CD4-positive, alpha-beta T cell (primary cell): ENCODE measurements at regions not wholly inside any gene's neighbourhood (a gene's known extent, or its start where the extent isn't known, plus 50 kb on each side); places are given as distances from the start of the nearest gene placed in this dataset.

ENCODE experiments used
- ATAC-seq: fragments of 200-7000 bp; cut with Tn5 transposase; one replicate; pipeline ENCODE4 v1.10.0; 2022; ENCODE audit warnings: mild to moderate bottlenecking; ENCODE audit not compliant: poor library complexity
- CTCF ChIA-PET: fragments of 350-600 bp; sonication (Branson Sonifier 250); formaldehyde crosslinking; loops from one replicate; lab custom pipeline; 2021; ENCODE audit warnings: antibody characterized with exemption, inconsistent platforms; lab: Charles Lee
- POLR2A ChIA-PET: fragments of 350-600 bp; sonication (Branson Sonifier 250); formaldehyde crosslinking; loops from one replicate; lab custom pipeline; 2021; ENCODE audit warnings: antibody characterized with exemption, inconsistent platforms; lab: Charles Lee
- DNase-seq, 14 experiments: peaks; one replicate each; pipeline ENCODE4 v3.0.0-alpha.2; 2013 to 2020; ENCODE audit warnings: mixed read lengths in 2 of 14
- H3K27ac ChIP-seq, 2 donors: one replicate each; pipeline versions ENCODE4 v1.5.1 to v1.7.0; 2013; ENCODE audit warnings: low read length in 2 of 2, low read depth in 1 of 2, mild to moderate bottlenecking in 1 of 2
- H3K27me3 ChIP-seq, 2 experiments: 1 replicate in 1 of 2; 2 replicates in 1 of 2; pipeline versions ENCODE4 v1.6.1 to v1.7.0; 2013; ENCODE audit warnings: low read length in 2 of 2, control low read depth in 1 of 2, mild to moderate bottlenecking in 1 of 2, moderate library complexity in 1 of 2; ENCODE audit not compliant: insufficient read depth in 2 of 2, control insufficient read depth in 1 of 2
- H3K36me3 ChIP-seq: one replicate; pipeline ENCODE4 v1.6.1; 2013; ENCODE audit warnings: low read length, control low read depth; ENCODE audit not compliant: insufficient read depth
- H3K4me1 ChIP-seq: one replicate; pipeline ENCODE4 v1.6.1; 2013; ENCODE audit warnings: low read length, control low read depth; ENCODE audit not compliant: insufficient read depth
- H3K4me3 ChIP-seq: one replicate; pipeline ENCODE4 v1.5.1; 2013; ENCODE audit warnings: mild to moderate bottlenecking, low read length, moderate library complexity
- H3K9me3 ChIP-seq, 2 experiments: 1 replicate in 1 of 2; 2 replicates in 1 of 2; pipeline versions ENCODE4 v1.6.1 to v1.7.0; 2013; ENCODE audit warnings: low read length in 2 of 2, mild to moderate bottlenecking in 2 of 2, control low read depth in 1 of 2, moderate library complexity in 1 of 2; ENCODE audit not compliant: control insufficient read depth in 1 of 2, insufficient read depth in 1 of 2
- H3K27ac Mint-ChIP-seq: one replicate; pipeline ENCODE4 v1.8.0; 2020; ENCODE audit warnings: mixed read lengths
- H3K27me3 Mint-ChIP-seq: one replicate; pipeline ENCODE4 v1.8.0; 2021; ENCODE audit warnings: mixed read lengths
- H3K36me3 Mint-ChIP-seq: one replicate; pipeline ENCODE4 v1.8.0; 2021; ENCODE audit warnings: low read depth, mixed read lengths
- H3K4me1 Mint-ChIP-seq: one replicate; pipeline ENCODE4 v1.8.0; 2021; ENCODE audit warnings: low read depth, mixed read lengths
- H3K4me3 Mint-ChIP-seq: one replicate; pipeline ENCODE4 v1.8.0; 2020; ENCODE audit warnings: mild to moderate bottlenecking, mixed read lengths
- H3K9me3 Mint-ChIP-seq: one replicate; pipeline ENCODE4 v1.8.0; 2020; ENCODE audit warnings: mixed read lengths
- intact Hi-C, 2 experiments: fragments of 100-400 bp; cut with DNase I in 1 of 2; cut with micrococcal nuclease in 1 of 2; formaldehyde crosslinking; loops; one replicate each; pipeline versions ENCODE4 v1.15.1 to v1.9.0; 2023 to 2025; cut with DNase I, micrococcal nuclease
- TF ChIP-seq, protein P1 (sequence below): fragments of 200-600 bp; IDR thresholded peaks from one replicate; pipeline ENCODE4 v1.8.0; 2022; ENCODE audit warnings: antibody characterized with exemption, mild to moderate bottlenecking

GRCh38 chr2:12347066-12347493 is 369.7 kb upstream of the TRIB2 start:
- ATAC-seq, result no peak
- CTCF ChIA-PET, result no interaction called here
- H3K4me1 Mint-ChIP-seq, result no peaks in the 10 kb centered on the region
- no peak for DNase-seq
- Histone ChIP-seq H3K9me3 (no peaks in the 10 kb centered on the region), H3K4me1 (no peaks in the 10 kb centered on the region), H3K36me3 (no peaks in the 10 kb centered on the region), H3K27ac (no peak overlapping the region), H3K27me3 (no peaks in the 10 kb centered on the region), H3K4me3 (no peak overlapping the region)
- no peaks in the 10 kb centered on the region for H3K27me3 Mint-ChIP-seq
- H3K36me3 Mint-ChIP-seq, result no peaks in the 10 kb centered on the region
- H3K27ac Mint-ChIP-seq, result no peak overlapping the region
- intact Hi-C loops, result no loop called here
- H3K9me3 Mint-ChIP-seq, result no peaks in the 10 kb centered on the region
- no peak overlapping the region for H3K4me3 Mint-ChIP-seq
- POLR2A ChIA-PET, result no interaction called here
- TF ChIP-seq, protein P1, sequence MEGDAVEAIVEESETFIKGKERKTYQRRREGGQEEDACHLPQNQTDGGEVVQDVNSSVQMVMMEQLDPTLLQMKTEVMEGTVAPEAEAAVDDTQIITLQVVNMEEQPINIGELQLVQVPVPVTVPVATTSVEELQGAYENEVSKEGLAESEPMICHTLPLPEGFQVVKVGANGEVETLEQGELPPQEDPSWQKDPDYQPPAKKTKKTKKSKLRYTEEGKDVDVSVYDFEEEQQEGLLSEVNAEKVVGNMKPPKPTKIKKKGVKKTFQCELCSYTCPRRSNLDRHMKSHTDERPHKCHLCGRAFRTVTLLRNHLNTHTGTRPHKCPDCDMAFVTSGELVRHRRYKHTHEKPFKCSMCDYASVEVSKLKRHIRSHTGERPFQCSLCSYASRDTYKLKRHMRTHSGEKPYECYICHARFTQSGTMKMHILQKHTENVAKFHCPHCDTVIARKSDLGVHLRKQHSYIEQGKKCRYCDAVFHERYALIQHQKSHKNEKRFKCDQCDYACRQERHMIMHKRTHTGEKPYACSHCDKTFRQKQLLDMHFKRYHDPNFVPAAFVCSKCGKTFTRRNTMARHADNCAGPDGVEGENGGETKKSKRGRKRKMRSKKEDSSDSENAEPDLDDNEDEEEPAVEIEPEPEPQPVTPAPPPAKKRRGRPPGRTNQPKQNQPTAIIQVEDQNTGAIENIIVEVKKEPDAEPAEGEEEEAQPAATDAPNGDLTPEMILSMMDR, result no peak

GRCh38 chr2:12348216-12348615 is 368.5 kb upstream of the TRIB2 start:
- TF ChIP-seq, protein P1, result no peak
- Histone ChIP-seq H3K27me3 (no peaks in the 10 kb centered on the region), H3K9me3 (no peaks in the 10 kb centered on the region), H3K36me3 (no peaks in the 10 kb centered on the region), H3K4me1 (no peaks in the 10 kb centered on the region), H3K27ac (no peak overlapping the region), H3K4me3 (no peak overlapping the region)
- Mint-ChIP-seq H3K27me3 (no peaks in the 10 kb centered on the region), H3K9me3 (no peaks in the 10 kb centered on the region), H3K4me3 (no peak overlapping the region), H3K36me3 (no peaks in the 10 kb centered on the region), H3K27ac (no peak overlapping the region), H3K4me1 (no peaks in the 10 kb centered on the region)
- no peak for ATAC-seq
- ChIA-PET CTCF (no interaction called here), POLR2A (no interaction called here)
- intact Hi-C loops, result no loop called here
- no peak for DNase-seq

- Mint-ChIP-seq H3K36me3 (no peaks in the 10 kb centered on the region), H3K27me3 (no peaks in the 10 kb centered on the region), H3K9me3 (no peaks in the 10 kb centered on the region), H3K27ac (no peak overlapping the region), H3K4me3 (no peak overlapping the region), H3K4me1 (no peaks in the 10 kb centered on the region)
- Histone ChIP-seq H3K27me3 (no peaks in the 10 kb centered on the region), H3K27ac (no peak overlapping the region), H3K4me3 (no peak overlapping the region), H3K36me3 (no peaks in the 10 kb centered on the region), H3K9me3 (no peaks in the 10 kb centered on the region), H3K4me1 (no peaks in the 10 kb centered on the region)
- ATAC-seq (no peak), DNase-seq (no peak)
- intact Hi-C loops, result no loop called here
- POLR2A ChIA-PET, result no interaction called here
- CTCF ChIA-PET, result no interaction called here
- TF ChIP-seq, protein P1, result no peak
Measured at GRCh38 chr2:12350821-12351220, 365.9 kb upstream of the TRIB2 start.
